Brain pericyte (primary cell): ENCODE measurements at regions not wholly inside any gene's neighbourhood (a gene's known extent, or its start where the extent isn't known, plus 50 kb on each side); places are given as distances from the start of the nearest gene placed in this dataset.
"Not testable (repeated sequence)": the region's sequence is repeated elsewhere in the genome, so short reads cannot be mapped to it uniquely, and the experiment has no call there.

ENCODE experiments used
- DNase-seq: peaks from one replicate; pipeline ENCODE4 v3.0.0-alpha.2; 2012; ENCODE audit warnings: low read depth, low spot score

DNA sequence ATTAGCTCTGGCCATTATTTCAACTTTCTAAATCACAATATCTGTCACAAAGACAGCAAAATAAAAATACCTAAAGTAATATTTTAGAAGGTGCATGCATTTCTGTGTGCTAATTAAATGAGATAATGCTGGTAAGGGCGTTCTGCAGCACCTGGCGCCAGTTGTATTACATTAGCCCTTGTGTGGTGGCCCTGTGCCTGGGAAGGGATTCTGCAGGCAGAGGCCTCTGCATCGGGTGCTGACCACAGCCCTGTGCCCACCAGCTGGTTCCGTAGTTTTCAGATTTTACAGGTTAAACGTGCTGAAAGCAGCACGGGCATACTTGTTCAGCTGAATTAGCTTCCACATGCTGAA lies 157.7 kb upstream of the PRKCQ start:
- no peak for DNase-seq

DNA sequence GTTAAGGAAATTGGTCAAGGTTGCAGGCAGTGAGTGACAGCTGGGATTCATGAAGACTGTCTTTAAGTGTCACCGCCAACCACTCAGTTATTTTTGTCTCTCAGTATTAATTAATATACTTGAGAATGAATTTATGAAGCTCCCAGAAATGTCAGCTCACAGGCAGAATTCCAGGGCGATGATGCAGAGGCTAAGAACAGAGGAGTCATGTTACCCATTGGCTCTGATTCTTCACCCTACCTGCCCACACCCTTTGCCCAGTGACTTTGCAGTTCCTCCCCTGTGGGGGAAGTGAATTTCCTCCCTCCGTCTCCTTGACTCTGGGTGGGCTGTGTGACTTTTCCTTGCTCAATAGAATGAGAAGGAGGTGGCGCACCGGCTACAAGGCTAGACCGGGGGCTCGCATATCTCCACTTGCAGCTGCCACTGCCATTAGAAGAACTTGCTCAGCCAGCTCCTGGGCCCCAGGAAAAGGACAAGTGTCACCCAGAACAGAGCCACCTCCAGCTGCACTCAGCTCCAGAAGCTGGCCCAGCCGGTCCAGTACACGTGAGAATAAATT lies 157.1 kb upstream of the PRKCQ start:
- no peak for DNase-seq

DNA sequence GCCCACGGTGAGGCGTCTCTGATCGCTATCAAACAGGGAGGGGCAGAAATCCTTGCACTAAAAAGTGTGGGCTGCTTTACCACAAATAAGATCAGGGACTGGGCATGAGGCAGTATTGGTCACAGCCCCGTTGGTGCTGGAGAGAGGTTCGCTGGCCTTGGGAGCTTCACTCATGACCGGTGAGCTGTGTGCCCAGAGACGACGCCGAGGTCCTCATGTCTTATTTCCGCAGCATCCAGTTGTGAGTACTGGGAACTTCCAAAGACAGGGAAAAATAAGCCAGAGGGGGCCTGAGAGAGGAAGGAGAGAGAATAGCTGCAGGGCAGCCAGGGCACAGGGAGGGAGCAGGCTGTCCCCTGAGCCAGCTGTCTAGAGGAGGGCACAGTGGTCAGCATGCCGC lies 154.2 kb upstream of the PRKCQ start:
- no peak for DNase-seq

DNA sequence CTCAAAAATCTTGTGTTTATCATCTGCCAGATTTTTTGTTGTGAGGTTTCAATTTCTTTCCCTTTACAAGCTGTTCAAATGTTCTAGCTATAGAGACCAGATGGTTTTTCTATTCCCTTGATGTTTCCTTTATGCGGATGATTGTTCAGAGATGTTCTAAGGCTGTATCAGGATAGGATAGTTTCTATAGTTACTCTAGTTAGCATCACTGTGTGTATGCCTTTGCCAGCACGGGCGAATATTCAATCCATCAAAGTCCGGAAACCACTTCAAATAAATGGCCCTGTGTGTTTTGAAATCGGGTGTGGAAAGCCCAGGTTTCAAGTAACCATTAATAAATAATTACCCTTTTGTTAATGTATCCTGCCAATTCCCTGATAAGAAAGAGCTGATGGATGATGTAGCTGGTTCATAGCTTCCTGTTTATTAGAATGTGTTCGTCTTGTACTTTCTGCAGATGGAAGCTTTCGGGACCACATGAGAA lies 149.8 kb upstream of the PRKCQ start:
- DNase-seq: no peak

DNA sequence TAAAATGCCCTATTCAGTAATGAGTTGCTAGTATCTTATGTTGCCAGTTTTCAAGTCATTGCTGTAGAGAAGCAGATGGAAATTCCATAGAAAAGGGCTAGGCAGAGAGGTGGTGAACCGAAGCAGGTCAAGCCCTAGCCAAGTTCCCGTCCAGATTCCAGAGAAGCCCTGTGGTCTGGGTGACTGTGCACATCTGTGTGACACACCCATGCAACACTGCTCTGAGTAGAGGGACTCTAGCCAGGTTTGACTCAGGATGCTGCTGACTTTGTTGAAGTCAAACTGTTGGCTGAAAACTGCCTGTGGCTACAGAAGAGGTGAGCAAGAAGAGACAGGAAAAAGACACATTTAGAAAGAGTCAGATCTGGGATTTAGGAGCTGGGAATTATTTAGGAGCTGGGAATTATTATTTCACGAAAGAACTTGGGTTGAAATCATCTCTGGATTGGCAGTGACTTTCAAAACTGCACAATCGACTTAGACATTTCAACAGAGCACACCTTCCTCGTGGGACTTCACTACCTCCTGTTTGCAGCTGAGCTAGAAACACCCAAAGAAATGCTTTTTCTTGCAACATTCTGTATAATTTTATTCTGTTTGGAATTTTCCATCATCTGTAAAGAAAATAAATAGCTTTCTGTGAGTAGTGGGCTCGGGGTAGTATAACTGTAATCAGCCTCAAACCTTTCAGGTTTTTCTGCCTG lies 149.1 kb upstream of the PRKCQ start:
- no peak for DNase-seq

- DNase-seq: no peak
Measured at GRCh38 chr10:6726924-6727323, 146.8 kb upstream of the PRKCQ start.

DNA sequence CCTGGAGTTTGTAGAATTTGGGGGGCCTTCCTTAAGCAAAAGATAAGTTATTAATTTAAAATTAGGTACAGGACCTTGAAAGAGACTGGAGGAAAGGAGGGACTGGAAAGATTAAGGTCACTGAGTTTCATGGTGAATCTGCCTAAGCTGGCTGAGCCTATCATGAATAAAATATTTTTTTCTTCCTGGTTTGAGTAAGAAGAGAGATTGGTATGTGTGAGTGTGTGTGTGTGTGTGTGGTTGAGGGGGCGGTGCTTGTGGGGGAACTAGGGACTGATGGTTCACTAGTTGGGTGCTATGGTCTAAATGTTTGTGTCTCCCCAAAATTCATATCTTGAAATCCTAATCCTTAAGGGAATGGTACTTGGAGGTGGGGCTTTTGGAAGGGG lies 142.5 kb upstream of the PRKCQ start:
- no peak for DNase-seq

- DNase-seq: peak; percentile 82
Measured at GRCh38 chr10:6721964-6722615, 142.0 kb upstream of the PRKCQ start.

GRCh38 chr10:6721480-6721879 lies 141.4 kb upstream of the PRKCQ start:
- DNase-seq: peak; percentile 86

DNA sequence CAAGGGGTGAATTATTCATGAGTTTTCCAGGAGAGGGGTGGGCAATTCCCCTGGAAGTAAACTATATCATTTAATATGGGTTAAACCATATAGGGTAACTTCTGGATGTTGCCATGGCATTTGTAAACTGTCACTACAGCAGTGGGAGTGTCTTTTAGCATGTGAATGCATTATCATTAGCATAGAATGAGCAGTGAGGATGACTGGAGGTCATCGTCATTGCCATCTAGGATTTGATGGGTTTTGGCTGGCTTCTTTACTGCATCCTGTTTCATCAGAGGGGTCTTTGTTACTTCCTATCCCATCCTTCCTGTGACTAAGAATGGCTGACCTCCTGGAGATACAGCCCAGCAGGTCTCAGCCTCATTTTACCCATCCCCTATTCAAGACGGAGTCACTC lies 139.5 kb upstream of the PRKCQ start:
- no peak for DNase-seq

- no peak for DNase-seq
Measured at GRCh38 chr10:6718550-6718949, 138.5 kb upstream of the PRKCQ start.

DNA sequence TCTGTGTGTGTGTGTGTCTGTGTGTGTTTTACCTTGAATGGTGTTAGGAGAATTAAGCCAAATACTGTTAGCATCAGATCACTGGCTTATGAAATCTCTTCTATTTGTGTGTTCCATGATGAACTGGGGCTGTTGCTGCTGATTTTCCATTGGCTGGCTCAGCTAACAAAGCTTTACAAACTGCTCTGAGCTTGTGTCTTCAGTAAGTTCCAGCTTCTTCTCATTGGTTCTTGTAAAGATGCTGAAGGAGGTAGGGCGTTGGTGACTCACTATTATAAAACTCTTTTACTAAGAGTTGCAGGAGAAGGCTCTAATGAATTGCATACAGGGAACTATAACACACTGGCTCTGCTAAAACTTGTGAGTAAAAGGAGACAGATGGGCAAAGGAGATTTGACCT lies 136.4 kb upstream of the PRKCQ start:
- DNase-seq: no peak

GRCh38 chr10:6713716-6714115 lies 133.6 kb upstream of the PRKCQ start:
- no peak for DNase-seq

- no peak for DNase-seq
Measured at GRCh38 chr10:6713120-6713519, 133.0 kb upstream of the PRKCQ start.

- DNase-seq: no peak
Measured at GRCh38 chr10:6711881-6712280, 131.8 kb upstream of the PRKCQ start.

- DNase-seq: no peak
Measured at GRCh38 chr10:6711408-6711841, 131.3 kb upstream of the PRKCQ start.

- DNase-seq: no peak
Measured at GRCh38 chr10:6707352-6707751, 127.3 kb upstream of the PRKCQ start.

DNA sequence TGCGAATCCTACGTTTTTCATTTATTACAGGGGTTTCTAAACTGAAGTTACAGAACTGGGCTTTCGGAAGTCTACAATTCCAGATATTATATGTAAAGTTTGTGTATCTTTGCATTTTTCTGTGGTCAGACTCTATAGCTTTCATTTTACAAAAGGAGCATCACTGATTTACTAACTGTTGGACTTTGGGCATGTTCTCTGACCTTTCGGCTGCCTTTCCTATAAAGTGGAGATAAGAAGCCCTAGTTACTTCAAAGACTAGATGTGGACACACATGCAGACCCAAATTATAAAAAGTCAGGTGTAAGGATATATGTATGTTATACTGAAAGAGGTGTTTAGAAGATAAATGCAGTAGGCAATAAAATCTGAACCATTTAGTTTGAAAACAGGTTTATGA lies 126.6 kb upstream of the PRKCQ start:
- no peak for DNase-seq

DNA sequence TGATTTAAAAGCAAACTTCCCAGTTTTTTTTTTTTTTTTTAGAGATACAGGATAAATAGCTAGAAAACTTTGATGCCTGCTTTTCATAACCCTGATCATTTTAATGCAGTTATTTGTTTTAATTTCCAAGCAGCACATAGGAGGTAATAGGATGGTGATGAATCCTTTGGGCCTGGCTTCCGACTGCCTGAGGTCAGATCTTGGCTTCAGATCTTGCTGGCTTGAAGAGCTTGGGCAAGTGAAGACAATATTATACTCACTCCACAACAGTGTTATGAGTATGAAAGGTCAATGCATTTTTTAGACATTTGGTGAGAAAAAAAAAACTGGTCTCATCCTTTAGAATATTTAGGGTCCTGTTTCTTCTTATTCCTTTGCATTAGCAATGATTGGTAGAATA lies 124.8 kb upstream of the PRKCQ start:
- DNase-seq: no peak

GRCh38 chr10:6702833-6703232 lies 122.8 kb upstream of the PRKCQ start:
- not testable (repeated sequence) for DNase-seq

DNA sequence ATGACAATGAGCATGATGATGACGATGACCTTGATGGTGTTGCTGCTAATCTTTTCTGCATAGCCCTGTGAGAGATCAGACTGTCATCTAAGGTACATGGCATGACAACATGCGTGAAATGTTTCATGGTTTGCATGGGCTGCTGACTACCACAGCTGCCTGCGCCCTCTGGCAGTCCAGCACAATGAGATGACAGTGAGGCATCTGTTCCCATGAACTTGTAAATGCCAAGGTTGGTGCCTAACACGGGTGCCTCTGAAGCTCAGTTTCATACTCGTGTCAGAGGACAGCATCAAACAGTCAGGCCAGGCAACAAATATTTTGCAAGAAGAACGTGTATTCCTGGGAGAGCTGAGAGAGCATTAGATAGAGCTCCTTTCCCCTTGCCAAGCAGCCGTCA lies 122.0 kb upstream of the PRKCQ start:
- DNase-seq: no peak

- DNase-seq: no peak
Measured at GRCh38 chr10:6701289-6701688, 121.2 kb upstream of the PRKCQ start.

DNA sequence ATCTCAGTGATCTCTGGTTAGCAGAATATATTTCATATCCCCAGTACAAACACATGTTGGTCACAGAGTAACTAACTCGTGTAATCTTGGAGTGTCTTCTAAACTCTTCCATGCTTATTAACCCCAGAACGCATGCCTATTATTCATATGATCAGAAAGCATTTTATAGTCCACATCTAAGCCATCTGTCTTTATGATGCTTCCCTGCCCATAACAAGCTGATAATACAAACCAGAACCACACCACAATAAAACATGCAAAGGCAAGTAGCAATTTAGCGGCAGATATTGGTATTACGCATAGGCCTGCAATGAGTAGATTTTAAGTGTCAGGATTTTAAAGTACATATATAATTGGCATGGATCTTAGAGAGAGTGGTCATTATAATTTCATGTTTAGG lies 120.0 kb upstream of the PRKCQ start:
- DNase-seq: no peak
